Hepatocyte (in vitro differentiated cells): ENCODE measurements at regions not wholly inside any gene's neighbourhood (a gene's known extent, or its start where the extent isn't known, plus 50 kb on each side); places are given as distances from the start of the nearest gene placed in this dataset.

ENCODE experiments used
- DNase-seq: peaks from one replicate; pipeline ENCODE4 v3.0.0-alpha.2; 2016; ENCODE audit warnings: low spot score
- H2AFZ ChIP-seq: fragments of 200-600 bp; sonication (generic); 2 replicates; pipeline ENCODE4 v1.6.0; 2016; ENCODE audit warnings: antibody characterized with exemption, mild to moderate bottlenecking
- H3K27ac ChIP-seq: fragments of 200-600 bp; sonication (generic); 2 replicates; pipeline ENCODE4 v1.5.1; 2016; ENCODE audit warnings: mild to moderate bottlenecking
- H3K27me3 ChIP-seq: fragments of 200-600 bp; sonication (generic); 2 replicates; pipeline ENCODE4 v1.6.1; 2016
- H3K36me3 ChIP-seq: fragments of 200-600 bp; sonication (generic); replicated peaks from 2 replicates; pipeline ENCODE4 v1.5.1; 2016; ENCODE audit warnings: low read depth; ENCODE audit not compliant: insufficient read depth
- H3K4me1 ChIP-seq: fragments of 200-600 bp; sonication (generic); 2 replicates; pipeline ENCODE4 v1.5.1; 2016; ENCODE audit warnings: mild to moderate bottlenecking, moderate library complexity; ENCODE audit not compliant: insufficient read depth
- H3K4me2 ChIP-seq: fragments of 200-600 bp; sonication (generic); 2 replicates; pipeline ENCODE4 v1.6.0; 2016
- H3K4me3 ChIP-seq: fragments of 200-600 bp; sonication (generic); 2 replicates; pipeline ENCODE4 v1.5.1; 2016; ENCODE audit warnings: mild to moderate bottlenecking
- H3K79me2 ChIP-seq: fragments of 200-600 bp; sonication (generic); 2 replicates; pipeline ENCODE4 v1.6.0; 2017; ENCODE audit warnings: mild to moderate bottlenecking
- H3K9me2 ChIP-seq: fragments of 200-600 bp; sonication (generic); replicated peaks from 2 replicates; pipeline ENCODE4 v1.6.0; 2017; ENCODE audit warnings: mild to moderate bottlenecking; ENCODE audit not compliant: insufficient read depth
- H3K9me3 ChIP-seq: fragments of 200-600 bp; sonication (generic); 2 replicates; pipeline ENCODE4 v1.5.1; 2016; ENCODE audit warnings: low read depth, mild to moderate bottlenecking
- H4K20me1 ChIP-seq: fragments of 200-600 bp; sonication (generic); 2 replicates; pipeline ENCODE4 v1.6.0; 2016; ENCODE audit warnings: mild to moderate bottlenecking; ENCODE audit not compliant: insufficient read depth, poor library complexity, severe bottlenecking
- EZH2 ChIP-seq: fragments of 200-600 bp; sonication (generic); IDR thresholded peaks from 2 replicates; pipeline ENCODE4 v1.6.1; 2016; ENCODE audit warnings: antibody characterized with exemption, mild to moderate bottlenecking, borderline replicate concordance
- EZH2phosphoT487 ChIP-seq: fragments of 200-600 bp; sonication (generic); IDR thresholded peaks from one replicate; pipeline ENCODE4 v1.6.1; 2018; ENCODE audit warnings: antibody characterized with exemption, mild to moderate bottlenecking, low read depth, moderate library complexity; ENCODE audit not compliant: unreplicated experiment, severe bottlenecking
- WGBS: methylation state at CpG from one replicate; pipeline ENCODE4 v1.1.6; 2016; ENCODE audit warnings: low lambda C conversion rate; ENCODE audit errors: missing lambda C conversion rate; 5-methylcytosine and 5-hydroxymethylcytosine counted together
- TF ChIP-seq, protein P1 (sequence below): fragments of 200-600 bp; sonication (generic); IDR thresholded peaks from 2 replicates; pipeline ENCODE4 v1.5.1; 2016; ENCODE audit warnings: antibody characterized with exemption, mild to moderate bottlenecking; ENCODE audit not compliant: poor library complexity

DNA sequence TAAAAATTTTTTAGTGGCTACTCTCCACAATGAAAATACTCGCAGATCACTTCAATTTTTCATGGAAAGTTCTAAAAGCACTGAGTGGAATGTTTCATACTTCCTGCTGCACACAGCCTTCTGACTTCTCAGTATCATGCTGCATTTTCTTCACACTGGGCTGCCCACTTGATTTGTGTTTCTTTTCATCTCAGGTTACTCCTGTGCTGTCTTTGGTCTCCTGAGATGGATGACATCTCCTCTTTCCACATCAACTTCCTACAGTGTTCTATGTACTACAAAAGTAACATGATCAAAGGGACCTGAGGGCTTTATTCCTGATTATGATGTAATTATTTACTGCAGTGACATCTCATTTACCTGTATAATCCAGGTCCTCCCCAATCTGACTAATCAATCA lies 927.7 kb downstream of the ROBO2 start:
- WGBS, result 73% methylated on average over 1 of the region's 1 CpG
- Histone ChIP-seq H3K27me3 (no peaks in the 10 kb centered on the region), H3K79me2 (no peaks in the 10 kb centered on the region), H3K9me2 (no peaks in the 10 kb centered on the region), H3K4me1 (no peaks in the 10 kb centered on the region), H4K20me1 (no peaks in the 10 kb centered on the region), H3K9me3 (no peaks in the 10 kb centered on the region), H2AFZ (no peak overlapping the region), H3K4me2 (no peak overlapping the region), H3K36me3 (no peaks in the 10 kb centered on the region), H3K27ac (no peak overlapping the region), H3K4me3 (no peak overlapping the region)
- DNase-seq, result no peak
- TF ChIP-seq EZH2phosphoT487 (no peak), EZH2 (no peak)
- TF ChIP-seq, protein P1, sequence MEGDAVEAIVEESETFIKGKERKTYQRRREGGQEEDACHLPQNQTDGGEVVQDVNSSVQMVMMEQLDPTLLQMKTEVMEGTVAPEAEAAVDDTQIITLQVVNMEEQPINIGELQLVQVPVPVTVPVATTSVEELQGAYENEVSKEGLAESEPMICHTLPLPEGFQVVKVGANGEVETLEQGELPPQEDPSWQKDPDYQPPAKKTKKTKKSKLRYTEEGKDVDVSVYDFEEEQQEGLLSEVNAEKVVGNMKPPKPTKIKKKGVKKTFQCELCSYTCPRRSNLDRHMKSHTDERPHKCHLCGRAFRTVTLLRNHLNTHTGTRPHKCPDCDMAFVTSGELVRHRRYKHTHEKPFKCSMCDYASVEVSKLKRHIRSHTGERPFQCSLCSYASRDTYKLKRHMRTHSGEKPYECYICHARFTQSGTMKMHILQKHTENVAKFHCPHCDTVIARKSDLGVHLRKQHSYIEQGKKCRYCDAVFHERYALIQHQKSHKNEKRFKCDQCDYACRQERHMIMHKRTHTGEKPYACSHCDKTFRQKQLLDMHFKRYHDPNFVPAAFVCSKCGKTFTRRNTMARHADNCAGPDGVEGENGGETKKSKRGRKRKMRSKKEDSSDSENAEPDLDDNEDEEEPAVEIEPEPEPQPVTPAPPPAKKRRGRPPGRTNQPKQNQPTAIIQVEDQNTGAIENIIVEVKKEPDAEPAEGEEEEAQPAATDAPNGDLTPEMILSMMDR, result no peak

DNA sequence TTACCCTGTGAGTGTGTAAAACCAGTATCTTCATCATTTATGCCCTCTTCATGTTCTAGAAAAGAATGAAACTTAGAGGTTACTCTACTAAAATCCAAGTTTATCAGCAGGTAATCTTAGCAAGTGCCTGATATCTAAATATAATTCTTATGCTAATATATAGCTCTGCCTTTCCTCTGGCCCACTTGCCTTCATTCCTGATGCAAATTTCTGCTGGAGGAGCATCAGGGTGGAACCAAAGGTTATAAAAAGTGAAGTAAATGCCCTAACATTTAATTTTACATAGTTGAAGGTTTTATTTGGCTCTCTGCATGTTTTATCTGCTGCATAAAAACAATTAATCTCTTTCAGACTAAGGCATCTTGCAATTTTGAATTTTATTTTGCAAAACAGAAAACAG lies 936.2 kb downstream of the ROBO2 start:
- H3K9me2 ChIP-seq, result no peaks in the 10 kb centered on the region
- H4K20me1 ChIP-seq, result no peaks in the 10 kb centered on the region
- H3K9me3 ChIP-seq, result no peaks in the 10 kb centered on the region
- DNase-seq, result no peak
- no peaks in the 10 kb centered on the region for H3K4me1 ChIP-seq
- no peak overlapping the region for H3K4me2 ChIP-seq
- no peaks in the 10 kb centered on the region for H3K79me2 ChIP-seq
- no peak overlapping the region for H2AFZ ChIP-seq
- H3K27me3 ChIP-seq, result no peaks in the 10 kb centered on the region
- TF ChIP-seq EZH2phosphoT487, result no peak
- TF ChIP-seq, protein P1, result no peak
- TF ChIP-seq EZH2, result no peak
- H3K36me3 ChIP-seq, result no peaks in the 10 kb centered on the region
- H3K27ac ChIP-seq, result no peak overlapping the region
- no peak overlapping the region for H3K4me3 ChIP-seq

DNA sequence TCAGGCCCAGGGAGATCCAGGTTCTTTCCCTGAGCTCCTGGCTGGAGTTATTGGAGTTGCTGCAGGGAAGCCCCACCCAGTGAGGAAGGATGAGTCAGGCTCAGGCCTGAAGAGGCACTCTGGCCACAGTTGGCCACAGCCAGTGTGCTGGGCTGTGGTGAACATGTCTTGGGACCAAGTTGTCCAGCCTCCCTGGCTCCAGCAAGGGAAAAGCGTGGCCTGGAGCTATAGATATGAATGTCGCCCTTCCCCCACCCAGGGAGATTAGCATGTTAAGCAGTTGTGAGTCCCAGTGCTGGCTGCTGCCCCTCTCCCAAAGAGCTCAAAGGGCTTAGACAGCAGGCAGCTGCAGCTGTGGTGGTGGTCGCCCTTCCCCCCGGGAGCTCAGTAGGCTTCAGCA lies 963.2 kb downstream of the ROBO2 start:
- no peaks in the 10 kb centered on the region for H3K79me2 ChIP-seq
- no peaks in the 10 kb centered on the region for H4K20me1 ChIP-seq
- 87% methylated on average over 2 of the region's 4 CpGs for WGBS
- H3K4me3 ChIP-seq, result no peak overlapping the region
- no peak for DNase-seq
- H3K4me1 ChIP-seq, result no peaks in the 10 kb centered on the region
- no peak overlapping the region for H3K27ac ChIP-seq
- no peaks in the 10 kb centered on the region for H3K9me2 ChIP-seq
- H3K4me2 ChIP-seq, result no peak overlapping the region
- no peaks in the 10 kb centered on the region for H3K27me3 ChIP-seq
- TF ChIP-seq EZH2 (no peak), EZH2phosphoT487 (no peak)
- TF ChIP-seq, protein P1, result no peak
- no peaks in the 10 kb centered on the region for H3K36me3 ChIP-seq
- no peaks in the 10 kb centered on the region for H3K9me3 ChIP-seq
- no peak overlapping the region for H2AFZ ChIP-seq

GRCh38 chr3:78004571-78004970 lies 964.7 kb downstream of the ROBO2 start:
- H3K4me3 ChIP-seq, result no peak overlapping the region
- no peak for DNase-seq
- H3K4me1 ChIP-seq, result no peaks in the 10 kb centered on the region
- H3K27me3 ChIP-seq, result no peaks in the 10 kb centered on the region
- 72% methylated on average over 2 of the region's 2 CpGs for WGBS
- no peak overlapping the region for H3K4me2 ChIP-seq
- no peaks in the 10 kb centered on the region for H3K36me3 ChIP-seq
- no peak overlapping the region for H2AFZ ChIP-seq
- no peaks in the 10 kb centered on the region for H3K9me3 ChIP-seq
- TF ChIP-seq EZH2, result no peak
- TF ChIP-seq EZH2phosphoT487, result no peak
- TF ChIP-seq, protein P1, result no peak
- no peaks in the 10 kb centered on the region for H4K20me1 ChIP-seq
- no peak overlapping the region for H3K27ac ChIP-seq
- H3K79me2 ChIP-seq, result no peaks in the 10 kb centered on the region
- no peaks in the 10 kb centered on the region for H3K9me2 ChIP-seq
